HEK293 (cell line): ENCODE measurements at regions not wholly inside any gene's neighbourhood (a gene's known extent, or its start where the extent isn't known, plus 50 kb on each side); places are given as distances from the start of the nearest gene placed in this dataset.

Experiments
- CTCF ChIA-PET: fragments of 350-600 bp; formaldehyde crosslinking; extraction: SDS; loops from one replicate; lab custom pipeline; 2021; ENCODE audit warnings: antibody characterized with exemption; lab: Yijun Ruan, JAX
- POLR2A ChIA-PET: fragments of 300-600 bp; formaldehyde crosslinking; extraction: SDS; loops from one replicate; lab custom pipeline; 2020; ENCODE audit warnings: antibody characterized with exemption, inconsistent platforms; lab: Yijun Ruan, JAX
- H3K27ac ChIP-seq: fragments of 200-500 bp; sonication (Bioruptor generic); 2 replicates; pipeline ENCODE4 v1.5.1; 2014; ENCODE audit warnings: low read depth, low read length, control low read depth, inconsistent platforms; ENCODE audit errors: extremely low read depth
- H3K36me3 ChIP-seq, 2 experiments: fragments of 200-500 bp in 1 of 2; sonication (Bioruptor generic) in 1 of 2; 1 replicate in 1 of 2; 2 replicates in 1 of 2; pipeline ENCODE4 v1.5.1; 2014 to 2017; ENCODE audit warnings: inconsistent platforms in 2 of 2, low read length in 2 of 2; ENCODE audit not compliant: control insufficient read depth in 2 of 2, insufficient read depth in 1 of 2
- H3K4me1 ChIP-seq: fragments of 200-500 bp; sonication (Bioruptor generic); 2 replicates; pipeline ENCODE4 v1.5.1; 2014; ENCODE audit warnings: mild to moderate bottlenecking, low read length, inconsistent platforms; ENCODE audit not compliant: control insufficient read depth, insufficient read depth
- H3K4me3 ChIP-seq: 2 replicates; pipeline ENCODE4 v1.5.1; 2011; ENCODE audit warnings: low read depth, mild to moderate bottlenecking, control low read depth, low read length, moderate library complexity
- H3K9me3 ChIP-seq: fragments of 200-500 bp; sonication (Bioruptor generic); 2 replicates; pipeline ENCODE4 v1.5.1; 2014; ENCODE audit warnings: low read depth, low read length, inconsistent platforms; ENCODE audit not compliant: control insufficient read depth, insufficient read depth
- GLIS2 ChIP-seq: fragments of 450-650 bp; formaldehyde crosslinking; IDR thresholded peaks from 2 replicates; pipeline ENCODE4 v1.5.1; 2016; ENCODE audit warnings: missing biosample characterization, missing genetic modification characterization
- MEIS1 ChIP-seq: sonication (generic); formaldehyde crosslinking; IDR thresholded peaks from 2 replicates; pipeline ENCODE4 v1.8.1; 2022; ENCODE audit warnings: missing genetic modification reagents, mild to moderate bottlenecking, borderline replicate concordance
- OSR2 ChIP-seq: fragments of 450-650 bp; formaldehyde crosslinking; IDR thresholded peaks from 2 replicates; pipeline ENCODE4 v1.5.1; 2016; ENCODE audit warnings: missing biosample characterization, missing genetic modification characterization
- SETDB1 ChIP-seq: IDR thresholded peaks from one replicate; pipeline ENCODE4 v1.6.1; 2017; ENCODE audit warnings: mild to moderate bottlenecking, low read length, moderate library complexity, mixed read lengths; ENCODE audit not compliant: insufficient read length
- SP7 ChIP-seq: fragments of 450-650 bp; formaldehyde crosslinking; IDR thresholded peaks from 2 replicates; pipeline ENCODE4 v1.5.1; 2016; ENCODE audit warnings: missing biosample characterization, missing genetic modification characterization
- TCF7L2 ChIP-seq: IDR thresholded peaks from 2 replicates; pipeline ENCODE4 v1.6.1; 2011; ENCODE audit warnings: low read depth, mild to moderate bottlenecking, inconsistent platforms, low read length, moderate library complexity, borderline replicate concordance
- WT1 ChIP-seq: fragments of 450-650 bp; formaldehyde crosslinking; IDR thresholded peaks from 2 replicates; pipeline ENCODE4 v1.5.1; 2016; ENCODE audit warnings: missing biosample characterization, missing genetic modification characterization
- YY2 ChIP-seq: fragments of 450-650 bp; formaldehyde crosslinking; IDR thresholded peaks from 2 replicates; pipeline ENCODE4 v1.5.1; 2016; ENCODE audit warnings: missing biosample characterization, missing genetic modification characterization
- ZBTB17 ChIP-seq: fragments of 450-650 bp; formaldehyde crosslinking; IDR thresholded peaks from 2 replicates; pipeline ENCODE4 v1.5.1; 2016; ENCODE audit warnings: missing biosample characterization, missing genetic modification characterization
- ZBTB8A ChIP-seq: fragments of 450-650 bp; formaldehyde crosslinking; IDR thresholded peaks from 2 replicates; pipeline ENCODE4 v1.5.1; 2016; ENCODE audit warnings: missing biosample characterization, missing genetic modification characterization
- ZEB2 ChIP-seq: fragments of 450-650 bp; formaldehyde crosslinking; IDR thresholded peaks from 2 replicates; pipeline ENCODE4 v1.5.1; 2016; ENCODE audit warnings: missing biosample characterization, missing genetic modification characterization
- ZFP37 ChIP-seq: fragments of 450-650 bp; formaldehyde crosslinking; IDR thresholded peaks from 2 replicates; pipeline ENCODE4 v1.5.1; 2016; ENCODE audit warnings: missing biosample characterization, missing genetic modification characterization
- ZNF132 ChIP-seq: fragments of 450-650 bp; formaldehyde crosslinking; IDR thresholded peaks from 2 replicates; pipeline ENCODE4 v1.5.1; 2017; ENCODE audit warnings: missing biosample characterization, missing genetic modification characterization, borderline replicate concordance
- ZNF16 ChIP-seq: fragments of 450-650 bp; formaldehyde crosslinking; IDR thresholded peaks from 2 replicates; pipeline ENCODE4 v1.5.1; 2016; ENCODE audit warnings: low read depth, missing biosample characterization, missing genetic modification characterization
- ZNF175 ChIP-seq: fragments of 450-650 bp; formaldehyde crosslinking; IDR thresholded peaks from 2 replicates; pipeline ENCODE4 v1.5.1; 2016; ENCODE audit warnings: missing biosample characterization, missing genetic modification characterization
- ZNF324 ChIP-seq: fragments of 450-650 bp; formaldehyde crosslinking; IDR thresholded peaks from 2 replicates; pipeline ENCODE4 v1.5.1; 2016; ENCODE audit warnings: missing biosample characterization, missing genetic modification characterization
- ZNF366 ChIP-seq: fragments of 450-650 bp; formaldehyde crosslinking; conservative IDR thresholded peaks from 2 replicates; pipeline ENCODE4 v1.5.1; 2016; ENCODE audit warnings: missing biosample characterization, missing genetic modification characterization
- ZNF416 ChIP-seq: fragments of 450-650 bp; formaldehyde crosslinking; IDR thresholded peaks from 2 replicates; pipeline ENCODE4 v1.5.1; 2016; ENCODE audit warnings: missing biosample characterization, missing genetic modification characterization
- ZNF433 ChIP-seq: fragments of 450-650 bp; formaldehyde crosslinking; IDR thresholded peaks from 2 replicates; pipeline ENCODE4 v1.5.1; 2016; ENCODE audit warnings: missing biosample characterization, missing genetic modification characterization, low read depth
- ZNF544 ChIP-seq: fragments of 450-650 bp; formaldehyde crosslinking; IDR thresholded peaks from 2 replicates; pipeline ENCODE4 v1.5.0; 2017; ENCODE audit warnings: missing biosample characterization, missing genetic modification characterization
- ZNF555 ChIP-seq: fragments of 450-650 bp; formaldehyde crosslinking; conservative IDR thresholded peaks from 2 replicates; pipeline ENCODE4 v1.5.1; 2017; ENCODE audit warnings: missing biosample characterization, mild to moderate bottlenecking, missing genetic modification characterization, inconsistent platforms
- ZNF658 ChIP-seq: fragments of 450-650 bp; formaldehyde crosslinking; IDR thresholded peaks from 2 replicates; pipeline ENCODE4; 2016; ENCODE audit warnings: missing biosample characterization, missing genetic modification characterization
- ZSCAN16 ChIP-seq: fragments of 450-650 bp; formaldehyde crosslinking; IDR thresholded peaks from 2 replicates; pipeline ENCODE4 v1.5.1; 2016; ENCODE audit warnings: missing biosample characterization, missing genetic modification characterization
- TF ChIP-seq, protein P1 (sequence below): IDR thresholded peaks from 2 replicates; pipeline ENCODE4 v1.6.1; 2011; ENCODE audit warnings: mild to moderate bottlenecking, low read depth, low read length, borderline replicate concordance
- TF ChIP-seq, protein P2 (sequence below): fragments of 450-650 bp; formaldehyde crosslinking; IDR thresholded peaks from 2 replicates; pipeline ENCODE4 v1.5.1; 2017; ENCODE audit warnings: missing biosample characterization, mild to moderate bottlenecking, missing genetic modification characterization, moderate library complexity
- TF ChIP-seq, protein P3 (sequence below): fragments of 450-650 bp; formaldehyde crosslinking; IDR thresholded peaks from 2 replicates; pipeline ENCODE4 v1.5.1; 2016; ENCODE audit warnings: missing biosample characterization, missing genetic modification characterization, low read depth
- TF ChIP-seq, protein P4 (sequence below): fragments of 450-650 bp; formaldehyde crosslinking; IDR thresholded peaks from 2 replicates; pipeline ENCODE4 v1.5.1; 2017; ENCODE audit warnings: missing biosample characterization, missing genetic modification characterization
- TF ChIP-seq, protein P5 (sequence below): fragments of 450-650 bp; formaldehyde crosslinking; IDR thresholded peaks from 2 replicates; pipeline ENCODE4 v1.5.1; 2016; ENCODE audit warnings: missing biosample characterization, missing genetic modification characterization

DNA sequence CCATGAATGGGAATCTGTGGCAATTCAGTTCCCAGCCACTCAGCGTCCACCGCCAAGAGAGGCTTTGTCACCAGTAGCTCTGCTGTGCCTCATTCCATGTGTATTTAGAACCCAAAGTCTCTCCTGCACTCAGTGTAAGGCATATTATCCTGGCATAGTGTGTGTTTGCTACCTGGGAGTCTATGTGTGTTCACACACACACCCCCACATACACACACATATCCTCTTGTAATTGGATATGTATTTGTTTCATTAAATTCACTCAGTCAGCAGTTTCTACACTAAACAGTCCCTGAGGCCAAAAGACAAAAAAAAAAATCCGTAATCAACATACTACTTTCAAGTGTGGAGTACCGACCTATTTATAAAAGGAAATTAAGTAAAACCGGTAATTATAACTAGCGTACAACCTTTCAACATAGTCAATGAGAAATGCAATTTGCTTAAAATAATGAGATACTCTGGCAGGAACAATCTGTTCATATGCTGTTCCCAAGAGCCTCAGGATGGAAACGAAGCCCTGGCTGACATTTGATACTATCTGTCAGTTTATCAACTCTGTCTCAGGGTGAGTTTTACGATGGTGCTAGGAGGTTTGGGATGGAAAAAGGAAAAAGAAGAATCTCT is 425.8 kb upstream of the CELF2 start (continued):
- TF ChIP-seq, protein P1, sequence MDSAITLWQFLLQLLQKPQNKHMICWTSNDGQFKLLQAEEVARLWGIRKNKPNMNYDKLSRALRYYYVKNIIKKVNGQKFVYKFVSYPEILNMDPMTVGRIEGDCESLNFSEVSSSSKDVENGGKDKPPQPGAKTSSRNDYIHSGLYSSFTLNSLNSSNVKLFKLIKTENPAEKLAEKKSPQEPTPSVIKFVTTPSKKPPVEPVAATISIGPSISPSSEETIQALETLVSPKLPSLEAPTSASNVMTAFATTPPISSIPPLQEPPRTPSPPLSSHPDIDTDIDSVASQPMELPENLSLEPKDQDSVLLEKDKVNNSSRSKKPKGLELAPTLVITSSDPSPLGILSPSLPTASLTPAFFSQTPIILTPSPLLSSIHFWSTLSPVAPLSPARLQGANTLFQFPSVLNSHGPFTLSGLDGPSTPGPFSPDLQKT, result no peak
- TF ChIP-seq ZNF555 (tag by site-specific recombination) (no peak), SETDB1 (no peak), ZNF132 (tag by site-specific recombination) (no peak), ZNF324 (tag by site-specific recombination) (no peak), ZSCAN16 (tag by site-specific recombination) (no peak), WT1 (tag by site-specific recombination) (no peak), SP7 (tag by site-specific recombination) (peak; percentile 86), ZNF366 (tag by site-specific recombination) (no peak), OSR2 (no peak)
- TF ChIP-seq, protein P2, sequence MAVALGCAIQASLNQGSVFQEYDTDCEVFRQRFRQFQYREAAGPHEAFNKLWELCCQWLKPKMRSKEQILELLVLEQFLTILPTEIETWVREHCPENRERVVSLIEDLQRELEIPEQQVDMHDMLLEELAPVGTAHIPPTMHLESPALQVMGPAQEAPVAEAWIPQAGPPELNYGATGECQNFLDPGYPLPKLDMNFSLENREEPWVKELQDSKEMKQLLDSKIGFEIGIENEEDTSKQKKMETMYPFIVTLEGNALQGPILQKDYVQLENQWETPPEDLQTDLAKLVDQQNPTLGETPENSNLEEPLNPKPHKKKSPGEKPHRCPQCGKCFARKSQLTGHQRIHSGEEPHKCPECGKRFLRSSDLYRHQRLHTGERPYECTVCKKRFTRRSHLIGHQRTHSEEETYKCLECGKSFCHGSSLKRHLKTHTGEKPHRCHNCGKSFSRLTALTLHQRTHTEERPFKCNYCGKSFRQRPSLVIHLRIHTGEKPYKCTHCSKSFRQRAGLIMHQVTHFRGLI (tag by site-specific recombination), result no peak
- TF ChIP-seq, protein P3, sequence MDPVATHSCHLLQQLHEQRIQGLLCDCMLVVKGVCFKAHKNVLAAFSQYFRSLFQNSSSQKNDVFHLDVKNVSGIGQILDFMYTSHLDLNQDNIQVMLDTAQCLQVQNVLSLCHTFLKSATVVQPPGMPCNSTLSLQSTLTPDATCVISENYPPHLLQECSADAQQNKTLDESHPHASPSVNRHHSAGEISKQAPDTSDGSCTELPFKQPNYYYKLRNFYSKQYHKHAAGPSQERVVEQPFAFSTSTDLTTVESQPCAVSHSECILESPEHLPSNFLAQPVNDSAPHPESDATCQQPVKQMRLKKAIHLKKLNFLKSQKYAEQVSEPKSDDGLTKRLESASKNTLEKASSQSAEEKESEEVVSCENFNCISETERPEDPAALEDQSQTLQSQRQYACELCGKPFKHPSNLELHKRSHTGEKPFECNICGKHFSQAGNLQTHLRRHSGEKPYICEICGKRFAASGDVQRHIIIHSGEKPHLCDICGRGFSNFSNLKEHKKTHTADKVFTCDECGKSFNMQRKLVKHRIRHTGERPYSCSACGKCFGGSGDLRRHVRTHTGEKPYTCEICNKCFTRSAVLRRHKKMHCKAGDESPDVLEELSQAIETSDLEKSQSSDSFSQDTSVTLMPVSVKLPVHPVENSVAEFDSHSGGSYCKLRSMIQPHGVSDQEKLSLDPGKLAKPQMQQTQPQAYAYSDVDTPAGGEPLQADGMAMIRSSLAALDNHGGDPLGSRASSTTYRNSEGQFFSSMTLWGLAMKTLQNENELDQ (tag by site-specific recombination), result no peak
- TF ChIP-seq, protein P4, sequence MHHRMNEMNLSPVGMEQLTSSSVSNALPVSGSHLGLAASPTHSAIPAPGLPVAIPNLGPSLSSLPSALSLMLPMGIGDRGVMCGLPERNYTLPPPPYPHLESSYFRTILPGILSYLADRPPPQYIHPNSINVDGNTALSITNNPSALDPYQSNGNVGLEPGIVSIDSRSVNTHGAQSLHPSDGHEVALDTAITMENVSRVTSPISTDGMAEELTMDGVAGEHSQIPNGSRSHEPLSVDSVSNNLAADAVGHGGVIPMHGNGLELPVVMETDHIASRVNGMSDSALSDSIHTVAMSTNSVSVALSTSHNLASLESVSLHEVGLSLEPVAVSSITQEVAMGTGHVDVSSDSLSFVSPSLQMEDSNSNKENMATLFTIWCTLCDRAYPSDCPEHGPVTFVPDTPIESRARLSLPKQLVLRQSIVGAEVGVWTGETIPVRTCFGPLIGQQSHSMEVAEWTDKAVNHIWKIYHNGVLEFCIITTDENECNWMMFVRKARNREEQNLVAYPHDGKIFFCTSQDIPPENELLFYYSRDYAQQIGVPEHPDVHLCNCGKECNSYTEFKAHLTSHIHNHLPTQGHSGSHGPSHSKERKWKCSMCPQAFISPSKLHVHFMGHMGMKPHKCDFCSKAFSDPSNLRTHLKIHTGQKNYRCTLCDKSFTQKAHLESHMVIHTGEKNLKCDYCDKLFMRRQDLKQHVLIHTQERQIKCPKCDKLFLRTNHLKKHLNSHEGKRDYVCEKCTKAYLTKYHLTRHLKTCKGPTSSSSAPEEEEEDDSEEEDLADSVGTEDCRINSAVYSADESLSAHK, result no peak
- TF ChIP-seq, protein P5, sequence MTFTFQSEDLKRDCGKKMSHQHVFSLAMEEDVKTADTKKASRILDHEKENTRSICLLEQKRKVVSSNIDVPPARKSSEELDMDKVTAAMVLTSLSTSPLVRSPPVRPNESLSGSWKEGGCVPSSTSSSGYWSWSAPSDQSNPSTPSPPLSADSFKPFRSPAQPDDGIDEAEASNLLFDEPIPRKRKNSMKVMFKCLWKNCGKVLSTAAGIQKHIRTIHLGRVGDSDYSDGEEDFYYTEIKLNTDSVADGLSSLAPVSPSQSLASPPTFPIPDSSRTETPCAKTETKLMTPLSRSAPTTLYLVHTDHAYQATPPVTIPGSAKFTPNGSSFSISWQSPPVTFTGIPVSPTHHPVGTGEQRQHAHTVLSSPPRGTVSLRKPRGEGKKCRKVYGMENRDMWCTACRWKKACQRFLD (tag by site-specific recombination), result no peak

DNA sequence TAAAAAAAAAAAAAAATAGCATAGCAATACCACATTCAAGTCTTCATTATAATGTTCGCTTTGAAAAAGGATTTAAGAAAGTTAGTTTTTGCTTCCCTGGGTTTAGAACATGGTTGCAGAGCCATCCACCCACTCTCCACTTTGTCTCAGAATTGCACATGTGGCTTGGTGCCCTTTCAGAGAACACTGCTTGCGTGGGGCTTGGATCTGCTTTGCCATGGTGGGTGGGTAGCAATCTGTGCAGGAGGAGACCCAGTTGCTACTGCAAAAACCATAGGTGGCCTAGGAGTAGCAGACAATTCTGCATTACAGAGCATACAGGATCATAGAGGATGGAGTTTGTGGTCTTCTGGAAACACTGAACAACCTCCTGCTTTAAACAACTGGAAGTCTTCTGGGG is 421.4 kb upstream of the CELF2 start:
- CTCF ChIA-PET, result no interaction called here
- H3K36me3 ChIP-seq, result no peaks in the 10 kb centered on the region
- POLR2A ChIA-PET, result no interaction called here
- H3K9me3 ChIP-seq, result no peaks in the 10 kb centered on the region
- no peak overlapping the region for H3K27ac ChIP-seq
- H3K4me1 ChIP-seq, result peaks cover 5% of the 10 kb centered on the region; the same call in 1 of the 2 replicates
- H3K4me3 ChIP-seq, result no peak overlapping the region
- no peak for TF ChIP-seq ZNF433 (tag by site-specific recombination)
- TF ChIP-seq ZNF175, result no peak
- no peak for TF ChIP-seq ZNF416 (tag by site-specific recombination)
- no peak for TF ChIP-seq YY2 (tag by site-specific recombination)
- TF ChIP-seq MEIS1 (CRISPR knock-in tag), result no peak
- no peak for TF ChIP-seq TCF7L2
- no peak for TF ChIP-seq ZNF16 (tag by site-specific recombination)
- TF ChIP-seq ZEB2 (tag by site-specific recombination), result no peak
- TF ChIP-seq ZNF544 (tag by site-specific recombination), result no peak
- TF ChIP-seq, protein P4, result no peak
- no peak for TF ChIP-seq ZBTB8A (tag by site-specific recombination)
- TF ChIP-seq ZFP37 (tag by site-specific recombination), result no peak
- no peak for TF ChIP-seq ZBTB17
- TF ChIP-seq GLIS2 (tag by site-specific recombination), result no peak
- TF ChIP-seq ZNF658 (tag by site-specific recombination), result no peak
